OCI-LY7 (cell line): ENCODE measurements at regions not wholly inside any gene's neighbourhood (a gene's known extent, or its start where the extent isn't known, plus 50 kb on each side); places are given as distances from the start of the nearest gene placed in this dataset.

Experiments
- BruUV-seq: library from RNA; stranded (reverse); fragments of 400-500 nt; replicated peaks from 2 replicates; lab custom pipeline; 2021; lab: Mats Ljungman, UMichigan
- CTCF ChIA-PET: fragments of 300-600 bp; sonication (Branson Sonifier 250); formaldehyde crosslinking; loops from one replicate; lab custom pipeline; 2022; ENCODE audit warnings: antibody characterized with exemption; ENCODE audit not compliant: unreplicated experiment; lab: Charles Lee
- POLR2A ChIA-PET: fragments of 300-600 bp; sonication (Branson Sonifier 250); formaldehyde crosslinking; loops from one replicate; lab custom pipeline; 2022; ENCODE audit warnings: antibody characterized with exemption; lab: Charles Lee
- DNase-seq: peaks from one replicate; pipeline ENCODE4 v3.0.0-alpha.2; 2015; ENCODE audit warnings: low spot score
- H2AFZ ChIP-seq: fragments of 200-600 bp; sonication (generic), shearing (Covaris generic); 2 replicates; pipeline ENCODE4 v1.6.1; 2014; ENCODE audit warnings: mild to moderate bottlenecking, antibody characterized with exemption, low read length, moderate library complexity
- H3K27ac ChIP-seq: fragments of 200-600 bp; sonication (generic); 2 replicates; pipeline ENCODE4 v1.5.1; 2014; ENCODE audit warnings: mixed run types, low read depth, mild to moderate bottlenecking, moderate library complexity, low read length, inconsistent platforms; ENCODE audit not compliant: poor library complexity, severe bottlenecking
- H3K36me3 ChIP-seq: fragments of 200-600 bp; sonication (generic); 2 replicates; pipeline ENCODE4 v1.6.1; 2014; ENCODE audit warnings: mild to moderate bottlenecking, antibody characterized with exemption, low read length, moderate library complexity, mixed read lengths; ENCODE audit not compliant: insufficient read depth
- H3K4me1 ChIP-seq: fragments of 200-600 bp; sonication (generic); 2 replicates; pipeline ENCODE4 v1.5.1; 2014; ENCODE audit warnings: mild to moderate bottlenecking, low read length; ENCODE audit not compliant: insufficient read depth, poor library complexity, severe bottlenecking
- H3K4me2 ChIP-seq: fragments of 200-600 bp; sonication (generic); 2 replicates; pipeline ENCODE4 v1.6.1; 2014; ENCODE audit warnings: mild to moderate bottlenecking, low read length
- H3K4me3 ChIP-seq: fragments of 200-600 bp; sonication (generic); 2 replicates; pipeline ENCODE4 v1.5.1; 2014; ENCODE audit warnings: mild to moderate bottlenecking, low read depth, low read length; ENCODE audit not compliant: poor library complexity, severe bottlenecking
- H3K79me2 ChIP-seq: fragments of 200-600 bp; sonication (generic); 2 replicates; pipeline ENCODE4 v1.6.1; 2016; ENCODE audit warnings: low read depth, mild to moderate bottlenecking, low read length, moderate library complexity, mixed read lengths; ENCODE audit not compliant: insufficient read depth
- H3K9me2 ChIP-seq: fragments of 200-600 bp; sonication (generic); 2 replicates; pipeline ENCODE4 v1.6.1; 2016; ENCODE audit warnings: mild to moderate bottlenecking, low read length, mixed read lengths; ENCODE audit not compliant: insufficient read depth
- H3K9me3 ChIP-seq: fragments of 200-600 bp; sonication (generic); 2 replicates; pipeline ENCODE4 v1.6.1; 2014; ENCODE audit warnings: mild to moderate bottlenecking, mixed run types, low read length, mixed read lengths
- H4K20me1 ChIP-seq: fragments of 200-600 bp; sonication (generic); 2 replicates; pipeline ENCODE4 v1.6.1; 2014; ENCODE audit warnings: mild to moderate bottlenecking, antibody characterized with exemption, low read length, moderate library complexity, mixed read lengths; ENCODE audit not compliant: insufficient read depth
- CTCF ChIP-seq: fragments of 200-600 bp; sonication (generic); conservative IDR thresholded peaks from 2 replicates; pipeline ENCODE4 v1.5.1; 2014; ENCODE audit warnings: mild to moderate bottlenecking, antibody characterized with exemption, low read length, moderate library complexity, mixed read lengths
- EZH2phosphoT487 ChIP-seq: fragments of 200-600 bp; sonication (generic); IDR thresholded peaks from 2 replicates; pipeline ENCODE4 v1.6.1; 2018; ENCODE audit warnings: low read depth, borderline replicate concordance, mild to moderate bottlenecking, mixed run types, antibody characterized with exemption, low read length, moderate library complexity, mixed read lengths
- intact Hi-C: fragments of 100-400 bp; cut with micrococcal nuclease; formaldehyde crosslinking; loops from one replicate; pipeline ENCODE4 v1.10.0; 2022; ENCODE audit not compliant: unreplicated experiment

GRCh38 chr18:28692337-28692736, 515.4 kb upstream of the CDH2 start:
- BruUV-seq, result no TSS peak
- intact Hi-C loops, result no loop called here
- Histone ChIP-seq H3K4me2 (no peak overlapping the region), H3K36me3 (no peaks in the 10 kb centered on the region), H3K9me2 (no peaks in the 10 kb centered on the region), H3K4me3 (no peak overlapping the region), H3K79me2 (no peaks in the 10 kb centered on the region), H3K9me3 (no peaks in the 10 kb centered on the region), H2AFZ (no peak overlapping the region), H3K4me1 (no peaks in the 10 kb centered on the region), H3K27ac (no peak overlapping the region), H4K20me1 (no peaks in the 10 kb centered on the region)
- ChIA-PET POLR2A (interaction anchor here (0.6 kb wide), 1 partner anchor 1794 kb away, joined by 3 read pairs; no protein-coding TSS in a partner anchor), CTCF (no interaction called here)
- TF ChIP-seq EZH2phosphoT487, result no peak
- no peak for TF ChIP-seq CTCF
- DNase-seq, result no peak

GRCh38 chr18:28691496-28691840, 514.5 kb upstream of the CDH2 start:
- Histone ChIP-seq H2AFZ (no peak overlapping the region), H3K9me2 (no peaks in the 10 kb centered on the region), H3K4me2 (no peak overlapping the region), H3K36me3 (no peaks in the 10 kb centered on the region), H3K9me3 (no peaks in the 10 kb centered on the region), H3K4me1 (no peaks in the 10 kb centered on the region), H3K27ac (no peak overlapping the region), H3K4me3 (no peak overlapping the region), H4K20me1 (no peaks in the 10 kb centered on the region), H3K79me2 (no peaks in the 10 kb centered on the region)
- intact Hi-C loops, result no loop called here
- POLR2A ChIA-PET, result interaction anchor here (0.6 kb wide), 1 partner anchor 18 kb away, joined by 3 read pairs; no protein-coding TSS in a partner anchor
- TF ChIP-seq EZH2phosphoT487 (no peak), CTCF (no peak)
- CTCF ChIA-PET, result no interaction called here
- no peak for DNase-seq
- no TSS peak for BruUV-seq

- TF ChIP-seq CTCF (no peak), EZH2phosphoT487 (no peak)
- Histone ChIP-seq H3K4me2 (no peak overlapping the region), H3K9me3 (no peaks in the 10 kb centered on the region), H4K20me1 (no peaks in the 10 kb centered on the region), H3K9me2 (no peaks in the 10 kb centered on the region), H3K36me3 (no peaks in the 10 kb centered on the region), H3K79me2 (no peaks in the 10 kb centered on the region), H3K27ac (no peak overlapping the region), H3K4me1 (no peaks in the 10 kb centered on the region), H2AFZ (no peak overlapping the region), H3K4me3 (no peak overlapping the region)
- POLR2A ChIA-PET, result interaction anchor here (0.6 kb wide), 1 partner anchor 18 kb away, joined by 3 read pairs; no protein-coding TSS in a partner anchor
- intact Hi-C loops, result no loop called here
- DNase-seq, result no peak
- BruUV-seq, result no TSS peak
- CTCF ChIA-PET, result no interaction called here
Measured at GRCh38 chr18:28690836-28691495, 514.0 kb upstream of the CDH2 start.
